Bone marrow (tissue), 2 donors: ENCODE measurements at regions not wholly inside any gene's neighbourhood (a gene's known extent, or its start where the extent isn't known, plus 50 kb on each side); places are given as distances from the start of the nearest gene placed in this dataset.
A peak's percentile ranks its signal among the peaks of the same experiment; 100 is the strongest.

Source experiments
- DNase-seq, 2 donors: peaks; one replicate each; lab custom pipeline; 2025; lab: John Stamatoyannopoulos, UW

GRCh38 chr1:198904321-198904720 lies 265.5 kb downstream of the PTPRC start:
- no peak for DNase-seq

GRCh38 chr1:198906739-198907422 lies 268.0 kb downstream of the PTPRC start:
- no peak for DNase-seq

- no peak for DNase-seq
Measured at GRCh38 chr1:198907423-198907746, 268.5 kb downstream of the PTPRC start.

GRCh38 chr1:198908995-198909394 lies 270.2 kb downstream of the PTPRC start:
- no peak for DNase-seq

GRCh38 chr1:198909973-198910372 lies 271.1 kb downstream of the PTPRC start:
- DNase-seq: no peak

GRCh38 chr1:198910816-198911215 lies 272.0 kb downstream of the PTPRC start:
- no peak for DNase-seq

GRCh38 chr1:198912046-198912445 lies 273.2 kb downstream of the PTPRC start:
- no peak for DNase-seq

- DNase-seq: no peak
Measured at GRCh38 chr1:198913667-198914066, 274.8 kb downstream of the PTPRC start.

GRCh38 chr1:198915327-198916231 lies 276.7 kb downstream of the PTPRC start:
- no peak for DNase-seq

- no peak for DNase-seq
Measured at GRCh38 chr1:198917226-198917625, 278.4 kb downstream of the PTPRC start.

GRCh38 chr1:198918920-198919319 lies 280.1 kb downstream of the PTPRC start:
- DNase-seq: no peak

GRCh38 chr1:198919667-198920398 lies 281.0 kb downstream of the PTPRC start:
- DNase-seq: no peak

GRCh38 chr1:198922638-198923430 lies 284.0 kb downstream of the PTPRC start:
- peak in 1 of 2 donors; percentile 19 for DNase-seq

- no peak for DNase-seq
Measured at GRCh38 chr1:198923993-198924392, 285.2 kb downstream of the PTPRC start.

GRCh38 chr1:198925567-198925966 lies 286.7 kb downstream of the PTPRC start:
- DNase-seq: no peak

GRCh38 chr1:198927129-198927528 lies 288.3 kb downstream of the PTPRC start:
- no peak for DNase-seq

GRCh38 chr1:198929111-198929604 lies 290.3 kb downstream of the PTPRC start:
- DNase-seq: no peak

GRCh38 chr1:198929961-198930599 lies 291.2 kb downstream of the PTPRC start:
- DNase-seq: peak in 1 of 2 donors; percentile 75

GRCh38 chr1:198932351-198932991 lies 293.6 kb downstream of the PTPRC start:
- DNase-seq: no peak

GRCh38 chr1:198933515-198934222 lies 294.8 kb downstream of the PTPRC start:
- DNase-seq: no peak
